ENCODE measurements at regions not wholly inside any gene's neighbourhood (a gene's known extent, or its start where the extent isn't known, plus 50 kb on each side); places are given as distances from the start of the nearest gene placed in this dataset.
"Not testable (repeated sequence)": the region's sequence is repeated elsewhere in the genome, so short reads cannot be mapped to it uniquely, and the experiment has no call there.

GRCh38 chr1:235059221-235059620 is 69.4 kb downstream of the TOMM20 start:
- no peak for DNase-seq (ENCODE audit: low spot score)

- DNase-seq (ENCODE audit: low spot score), result no peak
Observed at GRCh38 chr1:235058695-235059094, 69.9 kb downstream of the TOMM20 start.

- DNase-seq (ENCODE audit: low spot score), result no peak
Observed at GRCh38 chr1:235057385-235058306, 71.0 kb downstream of the TOMM20 start.

- peak; percentile 48 for DNase-seq (ENCODE audit: low spot score)
Observed at GRCh38 chr1:235056937-235057336, 71.7 kb downstream of the TOMM20 start.

GRCh38 chr1:235054936-235055335 is 73.7 kb downstream of the TOMM20 start:
- DNase-seq (ENCODE audit: low spot score), result no peak

- no peak for DNase-seq (ENCODE audit: low spot score)
Observed at GRCh38 chr1:235054466-235054865, 74.2 kb downstream of the TOMM20 start.

- no peak for DNase-seq (ENCODE audit: low spot score)
Observed at GRCh38 chr1:235052067-235053008, 76.3 kb downstream of the TOMM20 start.

- no peak for DNase-seq (ENCODE audit: low spot score)
Observed at GRCh38 chr1:235051521-235051920, 77.1 kb downstream of the TOMM20 start.

- no peak for DNase-seq (ENCODE audit: low spot score)
Observed at GRCh38 chr1:235050911-235051360, 77.7 kb downstream of the TOMM20 start.

- DNase-seq (ENCODE audit: low spot score), result not testable (repeated sequence)
Observed at GRCh38 chr1:235049716-235050378, 78.8 kb downstream of the TOMM20 start.

- no peak for DNase-seq (ENCODE audit: low spot score)
Observed at GRCh38 chr1:235049217-235049616, 79.4 kb downstream of the TOMM20 start.

- no peak for DNase-seq (ENCODE audit: low spot score)
Observed at GRCh38 chr1:235047331-235047871, 81.2 kb downstream of the TOMM20 start.

GRCh38 chr1:235045921-235046601 is 82.6 kb downstream of the TOMM20 start:
- DNase-seq (ENCODE audit: low spot score), result no peak

GRCh38 chr1:235045034-235045690 is 83.5 kb downstream of the TOMM20 start:
- no peak for DNase-seq (ENCODE audit: low spot score)

GRCh38 chr1:235043234-235043633 is 85.4 kb downstream of the TOMM20 start:
- DNase-seq (ENCODE audit: low spot score), result no peak

GRCh38 chr1:235038701-235039100 is 89.9 kb downstream of the TOMM20 start:
- DNase-seq (ENCODE audit: low spot score), result no peak

GRCh38 chr1:235035928-235036327 is 92.7 kb downstream of the TOMM20 start:
- DNase-seq (ENCODE audit: low spot score), result no peak

GRCh38 chr1:235030919-235031596 is 97.6 kb downstream of the TOMM20 start:
- DNase-seq (ENCODE audit: low spot score), result no peak

GRCh38 chr1:235027862-235028250 is 100.8 kb downstream of the TOMM20 start:
- DNase-seq (ENCODE audit: low spot score), result no peak

All from A172 (cell line).